Fibroblast of villous mesenchyme (primary cell): ENCODE measurements at regions not wholly inside any gene's neighbourhood (a gene's known extent, or its start where the extent isn't known, plus 50 kb on each side); places are given as distances from the start of the nearest gene placed in this dataset.
A peak's percentile ranks its signal among the peaks of the same experiment; 100 is the strongest.

Experiments
- DNase-seq: peaks from one replicate; pipeline ENCODE4 v3.0.0-alpha.2; 2010; ENCODE audit warnings: low read depth
- H3K4me3 ChIP-seq: 2 replicates; pipeline ENCODE4 v1.5.1; 2011; ENCODE audit warnings: low read depth, mild to moderate bottlenecking, low read length
- CTCF ChIP-seq: IDR thresholded peaks from 2 replicates; pipeline ENCODE4 v1.5.1; 2012; ENCODE audit warnings: low read depth, mild to moderate bottlenecking, low read length; ENCODE audit not compliant: insufficient read depth

- peak; percentile 29 for DNase-seq
- TF ChIP-seq CTCF = no peak
Observed at GRCh38 chr3:139758654-139759291, 81.0 kb upstream of the NMNAT3 start.

GRCh38 chr3:139757448-139758030 is 79.8 kb upstream of the NMNAT3 start:
- no peak for TF ChIP-seq CTCF
- DNase-seq = no peak
- H3K4me3 ChIP-seq = no peak overlapping the region

More at GRCh38 chr3:139758654-139759291, 81.0 kb upstream of the NMNAT3 start:
- H3K4me3 ChIP-seq = no peak overlapping the region

DNA sequence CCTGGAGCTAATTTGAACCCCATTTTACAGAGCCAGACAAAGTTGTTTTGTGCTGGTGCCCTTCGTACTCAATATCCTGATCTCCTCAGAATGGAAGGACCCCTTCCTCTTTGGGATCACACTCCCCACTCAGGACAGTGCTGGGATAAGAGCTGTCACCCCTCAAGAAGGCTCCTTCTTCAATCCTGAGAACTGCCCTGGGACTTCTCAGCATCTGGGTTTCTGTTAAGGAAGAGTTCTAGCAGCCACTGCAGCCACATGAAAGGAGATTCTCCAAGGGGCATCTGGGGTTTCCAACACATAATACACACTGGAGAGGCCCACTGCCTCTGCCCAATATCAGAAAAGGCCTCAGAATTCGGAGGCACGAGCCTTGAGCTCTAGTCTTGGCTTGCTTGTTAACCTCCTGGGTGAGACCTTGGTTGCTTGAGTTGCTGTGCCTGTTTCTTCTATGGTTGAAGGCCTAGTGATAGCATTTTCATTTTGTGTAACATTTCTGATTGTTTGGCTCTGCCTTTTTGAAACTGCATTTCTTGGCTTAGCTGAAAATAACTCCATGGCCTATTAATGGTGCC is 78.8 kb upstream of the NMNAT3 start:
- no peak overlapping the region for H3K4me3 ChIP-seq
- no peak for TF ChIP-seq CTCF

DNA sequence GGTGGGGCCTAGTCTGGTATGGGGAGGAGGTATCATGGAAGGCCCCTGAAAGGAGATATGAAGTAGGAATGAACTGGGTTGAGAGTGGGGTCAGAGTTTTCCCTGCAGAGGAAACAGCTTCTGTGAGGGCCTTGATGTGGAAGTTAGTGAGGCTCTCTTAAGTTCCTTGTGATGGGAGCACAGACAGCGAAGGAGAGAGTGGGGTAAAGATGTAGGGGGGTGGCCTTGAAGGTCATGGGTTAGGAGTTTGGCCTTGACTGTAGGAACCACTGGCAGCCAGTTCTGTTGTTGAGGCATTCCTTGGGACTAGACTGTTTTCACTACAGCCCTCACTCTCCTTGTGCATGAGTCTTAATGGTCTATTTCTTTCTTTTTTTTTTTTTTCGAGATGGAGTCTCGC is 77.8 kb upstream of the NMNAT3 start:
- no peak for DNase-seq
- H3K4me3 ChIP-seq = no peak overlapping the region
- no peak for TF ChIP-seq CTCF

More for the DNA sequence above, 78.8 kb upstream of the NMNAT3 start:
- no peak for DNase-seq

GRCh38 chr3:139751789-139752188 is 74.0 kb upstream of the NMNAT3 start:
- H3K4me3 ChIP-seq = no peak overlapping the region
- no peak for DNase-seq
- TF ChIP-seq CTCF = no peak

GRCh38 chr3:139746481-139746880 is 68.7 kb upstream of the NMNAT3 start:
- DNase-seq = no peak
- H3K4me3 ChIP-seq = no peak overlapping the region
- TF ChIP-seq CTCF = no peak
